ENCODE measurements at regions not wholly inside any gene's neighbourhood (a gene's known extent, or its start where the extent isn't known, plus 50 kb on each side); places are given as distances from the start of the nearest gene placed in this dataset.

GRCh38 chr6:84926189-84927155 lies 162.1 kb upstream of the TBX18 start:
- TF ChIP-seq CTCF (IDR thresholded peaks at IDR 0.05; ENCODE audit: low read length) (no peak), EZH2 (IDR thresholded peaks at IDR 0.05; ENCODE audit: borderline replicate concordance, low read length) (no peak)
